NCI-H774 (cell line): ENCODE measurements at regions not wholly inside any gene's neighbourhood (a gene's known extent, or its start where the extent isn't known, plus 50 kb on each side); places are given as distances from the start of the nearest gene placed in this dataset.

Experiments used
- DNase-seq: peaks from one replicate; lab custom pipeline; 2025; lab: John Stamatoyannopoulos, UW

DNA sequence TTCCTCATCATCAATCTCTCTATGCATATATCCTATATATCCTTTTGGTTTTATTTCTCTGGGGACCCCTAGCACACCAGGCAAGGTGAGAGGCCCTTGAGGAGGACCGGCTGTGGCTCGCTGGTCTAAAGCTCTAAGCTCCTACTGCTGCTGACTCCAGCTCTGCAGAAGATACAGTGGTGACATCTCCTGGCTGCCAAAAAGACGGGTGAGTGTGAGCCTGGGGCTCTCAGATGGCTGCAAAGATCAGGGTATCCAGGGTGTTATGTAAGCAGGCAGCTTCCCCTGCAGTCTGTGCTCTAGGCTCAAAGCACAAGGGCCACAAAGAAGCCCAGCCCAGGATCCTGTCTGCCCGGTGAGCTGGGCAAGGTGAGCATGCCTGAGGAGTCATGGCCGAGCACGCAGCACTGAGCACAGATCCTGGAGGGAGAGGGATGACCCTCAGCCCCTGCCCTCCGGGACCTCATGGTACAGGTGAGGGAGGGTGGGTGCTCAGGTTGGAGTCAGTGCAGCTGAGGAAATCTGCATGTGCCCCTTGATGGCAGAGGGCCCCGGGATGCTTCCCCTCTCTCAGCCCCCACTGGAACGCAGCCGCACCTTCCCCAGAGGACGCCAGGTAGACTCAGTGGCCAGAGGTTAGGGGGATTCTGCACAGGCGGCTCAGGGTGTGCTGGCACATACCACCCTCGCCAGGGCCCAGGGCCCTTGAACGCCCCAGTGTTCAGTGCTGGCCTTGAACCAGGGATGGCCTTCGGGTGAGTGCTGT, 95.4 kb upstream of the INSIG1 start:
- DNase-seq = no peak

DNA sequence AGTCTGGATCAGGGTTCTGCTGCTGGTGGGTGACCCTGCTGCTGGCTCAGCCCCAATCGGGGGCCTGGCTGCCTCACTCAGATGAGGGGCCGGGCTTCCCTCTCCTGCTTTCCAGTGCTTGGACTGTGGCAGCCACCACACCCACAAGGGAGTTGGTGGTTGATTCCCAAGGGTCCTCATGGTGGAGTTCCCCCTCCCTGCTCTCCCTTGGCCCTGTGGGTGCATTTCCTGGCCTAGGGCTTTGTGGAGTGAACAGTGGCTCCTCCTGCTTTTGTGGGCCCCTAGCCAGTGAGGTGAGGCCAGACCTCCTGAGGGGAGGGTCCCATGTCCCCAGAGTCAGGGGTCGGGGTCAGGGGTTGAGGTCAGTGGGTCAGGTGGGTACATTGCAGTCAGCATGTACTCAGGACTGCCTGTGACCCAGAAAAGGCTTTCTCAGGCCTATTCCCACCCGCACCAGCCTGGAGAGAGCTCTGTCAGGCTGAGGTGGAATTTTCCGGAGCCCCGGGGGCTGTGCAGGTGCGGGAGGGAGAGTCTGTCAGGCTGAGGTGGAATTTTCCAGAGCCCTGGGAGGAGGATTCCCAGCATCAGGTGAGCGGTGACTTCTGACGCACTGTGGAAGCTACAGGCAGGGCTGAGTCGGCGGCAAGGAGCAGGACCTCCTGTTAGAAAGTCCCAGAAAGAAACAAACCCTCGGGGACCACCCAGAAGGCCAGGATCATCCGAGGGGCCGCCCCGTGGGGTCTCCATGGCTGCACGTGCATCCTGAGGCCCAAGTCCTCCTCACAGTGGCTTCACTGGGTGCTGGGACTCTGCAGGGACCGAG, 94.4 kb upstream of the INSIG1 start:
- no peak for DNase-seq

DNA sequence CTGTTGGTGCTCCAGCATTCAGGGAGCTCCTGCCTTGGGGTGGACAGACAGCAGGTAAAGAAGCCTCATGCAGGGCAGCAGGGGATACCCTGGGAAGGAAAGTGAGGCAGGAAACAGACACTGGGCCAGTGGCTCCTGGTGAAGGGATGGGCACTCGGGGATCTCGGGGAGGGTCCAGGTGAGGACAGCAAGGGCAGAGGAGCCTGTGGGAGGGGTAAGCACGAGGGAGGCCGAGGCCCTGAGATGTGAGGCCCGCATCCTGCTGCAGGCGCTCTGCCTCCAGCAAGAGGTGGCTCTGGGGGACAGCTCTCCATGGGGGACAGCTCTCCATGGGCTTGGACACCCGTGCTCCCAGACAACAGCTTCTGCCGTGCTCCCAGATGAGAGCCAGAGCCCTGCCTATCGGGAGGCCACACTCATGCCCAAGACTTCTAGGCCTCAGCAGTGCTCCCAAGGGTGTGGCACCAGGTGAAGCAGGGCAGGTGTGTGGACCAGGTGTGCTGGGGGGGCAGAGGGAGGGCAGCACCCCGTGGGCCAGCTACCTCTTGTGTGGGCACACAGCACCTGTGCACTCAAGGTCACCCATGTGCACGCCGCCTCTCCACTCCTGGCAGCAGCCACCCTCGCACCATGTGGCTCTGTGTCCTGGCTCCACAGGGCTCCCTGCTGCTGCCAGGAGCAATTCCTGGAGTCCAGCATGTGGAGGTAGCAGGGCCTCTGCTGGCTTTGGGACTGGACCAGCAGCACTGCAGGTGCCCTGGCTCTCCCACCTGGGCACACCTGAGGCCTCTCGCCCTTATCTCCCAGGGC, 93.6 kb upstream of the INSIG1 start:
- no peak for DNase-seq

DNA sequence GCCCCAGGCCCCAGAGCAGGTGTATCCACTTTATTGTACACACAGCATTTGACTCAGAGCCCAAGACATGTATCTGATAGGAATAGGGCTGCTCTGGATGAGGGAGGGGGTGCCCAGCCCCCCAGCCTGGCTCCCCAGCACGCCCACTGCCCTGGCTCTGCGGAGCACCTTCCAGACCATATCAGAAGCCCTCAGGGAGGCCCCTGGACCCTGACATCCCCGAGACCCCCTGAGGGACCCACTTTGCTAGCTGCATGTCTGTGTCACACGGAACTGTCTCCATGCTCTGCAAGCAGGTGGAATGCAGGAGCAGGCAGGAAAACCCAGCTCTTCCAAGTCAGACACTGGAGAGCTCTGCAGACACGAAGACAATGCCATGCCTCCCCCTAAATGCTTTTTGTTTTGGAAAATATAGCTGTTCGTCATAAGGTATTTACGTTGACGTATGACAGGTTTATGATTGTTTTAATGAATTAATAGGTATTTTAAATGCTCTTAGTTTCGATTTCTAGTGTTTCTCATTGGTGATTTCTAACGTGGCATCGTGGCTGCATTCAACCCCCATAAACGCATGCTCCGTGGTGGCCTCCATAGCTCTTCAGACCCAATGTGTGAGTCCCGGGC, 92.8 kb upstream of the INSIG1 start:
- DNase-seq = no peak

DNA sequence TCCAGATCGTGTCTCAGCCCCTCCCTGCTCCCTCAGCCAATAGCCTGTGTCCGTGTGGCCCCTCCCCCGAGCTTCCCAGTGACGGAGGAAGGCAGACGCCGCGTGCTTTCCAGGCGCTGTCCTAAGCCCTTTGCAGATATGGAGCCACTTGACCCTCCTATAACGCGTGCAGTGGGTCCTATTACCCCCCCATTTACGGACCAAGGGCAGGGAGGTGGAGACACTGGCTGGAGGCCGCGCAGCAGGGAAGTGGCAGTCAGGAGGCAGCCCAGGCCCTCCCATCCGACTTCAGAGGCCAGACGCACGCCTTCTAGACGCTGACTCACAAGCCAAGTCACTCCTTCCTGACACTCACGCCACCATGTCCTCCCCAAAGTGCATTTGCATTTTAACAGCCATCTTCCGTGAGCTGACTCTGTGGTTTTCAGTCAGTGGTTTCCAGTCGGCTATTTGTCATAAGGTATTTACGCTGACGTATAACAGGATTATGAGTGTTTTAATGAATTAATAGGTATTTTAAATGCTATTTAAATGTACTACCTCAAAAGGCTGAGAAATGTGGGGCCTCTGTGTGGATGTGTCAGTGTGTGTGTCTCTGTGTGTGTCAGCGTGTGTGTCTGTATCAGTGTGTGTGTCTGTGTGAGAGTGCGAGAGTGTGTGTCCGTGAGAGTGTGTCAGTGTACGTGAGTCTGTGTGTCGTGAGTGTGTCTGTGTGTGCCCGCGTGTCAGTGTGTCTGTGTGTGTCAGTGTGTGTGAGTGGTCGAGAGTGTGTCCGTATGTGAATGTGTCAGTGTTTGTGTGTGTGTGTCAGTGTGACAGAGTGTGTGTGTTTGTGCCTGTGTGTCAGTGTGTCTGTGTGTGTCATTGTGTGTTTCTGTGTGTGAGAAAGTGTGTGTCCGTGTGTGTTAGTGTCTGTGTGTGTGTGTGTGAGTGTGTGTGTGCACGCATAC, 92.0 kb upstream of the INSIG1 start:
- peak; percentile 64 for DNase-seq

DNA sequence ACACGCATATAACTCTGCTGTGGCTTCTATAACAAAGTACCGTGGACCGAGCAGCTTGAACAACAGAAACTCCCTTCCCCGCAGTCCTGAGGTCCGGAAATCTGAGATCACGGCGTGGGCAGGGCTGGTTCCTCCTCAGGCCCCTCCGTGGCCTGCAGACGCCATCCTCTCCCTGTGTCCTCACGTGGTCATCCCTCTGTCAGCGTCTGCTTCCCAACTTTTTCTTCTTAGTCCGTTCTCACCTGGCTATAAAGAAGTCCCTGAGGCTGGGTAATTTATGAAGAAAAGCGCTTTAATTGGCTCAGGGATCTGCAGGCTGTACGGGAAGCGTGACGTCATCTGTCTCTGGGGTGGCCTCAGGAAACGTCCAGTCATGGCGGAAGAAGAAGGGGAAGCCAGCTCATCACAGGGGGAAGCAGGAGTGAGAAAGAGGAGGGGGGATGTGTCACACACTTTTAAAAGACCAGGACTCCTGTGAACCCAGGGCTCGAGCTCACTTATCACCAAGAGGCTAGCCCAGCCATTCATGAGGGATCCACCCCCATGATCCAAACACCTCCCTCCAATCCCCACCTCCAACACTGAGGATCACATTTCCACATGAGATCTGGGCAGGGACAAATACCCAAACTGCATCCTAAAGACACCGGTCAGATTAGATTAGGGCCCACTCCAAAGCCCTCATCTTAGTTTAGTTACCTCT, 91.2 kb upstream of the INSIG1 start:
- DNase-seq = no peak

DNA sequence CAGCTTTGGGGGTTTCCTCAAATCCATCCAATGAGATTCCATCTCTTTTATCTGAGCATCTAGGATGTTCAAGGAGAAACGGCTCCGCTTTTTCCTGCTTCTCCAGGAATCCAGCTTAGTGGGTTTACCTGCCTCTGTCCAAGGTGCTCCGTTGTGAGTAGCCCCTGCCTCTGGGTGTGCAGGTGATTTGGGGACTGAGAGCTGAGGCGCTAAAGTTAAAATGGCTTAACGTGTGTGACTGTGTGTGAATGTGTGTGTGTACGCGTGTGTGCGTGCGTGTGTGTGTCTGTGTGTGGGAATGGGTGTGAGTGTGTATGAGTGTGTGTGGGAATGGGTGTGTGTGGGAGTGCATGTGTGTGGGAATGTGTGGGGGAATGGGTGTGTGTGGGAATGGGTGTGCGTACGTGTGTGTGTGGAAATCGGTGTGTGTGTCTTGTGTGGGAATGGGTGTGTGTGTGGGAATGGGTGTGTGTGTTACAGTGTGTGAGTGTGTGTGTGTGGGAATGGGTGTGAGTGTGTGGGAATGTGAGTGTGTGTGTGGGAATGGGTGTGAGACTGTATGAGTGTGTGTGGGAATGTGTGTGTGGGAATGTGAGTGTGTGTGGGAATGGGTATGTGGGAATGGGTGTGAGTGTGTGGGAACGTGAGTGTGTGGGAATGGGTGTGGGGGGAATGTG, 90.2 kb upstream of the INSIG1 start:
- no peak for DNase-seq

DNA sequence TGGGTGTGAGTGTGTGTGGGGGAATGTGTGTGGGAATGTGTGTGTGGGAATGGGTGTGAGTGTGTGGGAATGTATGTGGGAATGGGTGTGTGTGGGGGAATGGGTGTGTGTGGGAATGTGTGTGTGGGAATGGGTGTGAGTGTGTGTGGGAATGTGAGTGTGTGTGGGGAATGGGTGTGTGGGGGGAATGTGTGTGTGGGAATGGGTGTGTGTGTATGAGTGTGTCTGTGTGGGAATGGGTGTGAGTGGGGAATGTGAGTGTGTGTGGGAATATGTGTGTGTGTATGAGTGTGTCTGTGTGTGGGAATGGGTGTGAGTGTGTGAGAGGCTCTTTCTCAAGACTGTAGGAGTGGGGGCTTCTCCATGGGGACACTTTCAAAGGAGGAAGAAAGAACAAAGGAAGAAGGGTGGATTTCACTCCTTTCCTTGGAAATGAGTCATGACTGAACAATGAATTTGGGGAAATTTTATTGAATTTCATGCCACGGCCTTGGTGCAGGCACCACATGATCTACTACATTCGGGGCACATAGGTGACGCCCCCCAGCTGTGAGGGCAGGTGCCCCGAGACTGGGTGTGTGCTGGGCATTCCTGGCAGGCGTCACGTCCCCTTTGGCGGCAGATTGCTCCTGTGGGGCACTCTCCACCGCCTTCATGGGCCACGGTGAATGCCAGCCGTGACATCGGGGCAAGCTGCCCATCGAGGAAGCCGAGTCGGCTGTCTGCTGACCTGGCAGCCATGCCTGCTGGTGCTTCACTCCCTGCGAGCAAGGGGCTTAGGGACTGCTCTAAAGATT, 88.8 kb upstream of the INSIG1 start:
- no peak for DNase-seq

DNA sequence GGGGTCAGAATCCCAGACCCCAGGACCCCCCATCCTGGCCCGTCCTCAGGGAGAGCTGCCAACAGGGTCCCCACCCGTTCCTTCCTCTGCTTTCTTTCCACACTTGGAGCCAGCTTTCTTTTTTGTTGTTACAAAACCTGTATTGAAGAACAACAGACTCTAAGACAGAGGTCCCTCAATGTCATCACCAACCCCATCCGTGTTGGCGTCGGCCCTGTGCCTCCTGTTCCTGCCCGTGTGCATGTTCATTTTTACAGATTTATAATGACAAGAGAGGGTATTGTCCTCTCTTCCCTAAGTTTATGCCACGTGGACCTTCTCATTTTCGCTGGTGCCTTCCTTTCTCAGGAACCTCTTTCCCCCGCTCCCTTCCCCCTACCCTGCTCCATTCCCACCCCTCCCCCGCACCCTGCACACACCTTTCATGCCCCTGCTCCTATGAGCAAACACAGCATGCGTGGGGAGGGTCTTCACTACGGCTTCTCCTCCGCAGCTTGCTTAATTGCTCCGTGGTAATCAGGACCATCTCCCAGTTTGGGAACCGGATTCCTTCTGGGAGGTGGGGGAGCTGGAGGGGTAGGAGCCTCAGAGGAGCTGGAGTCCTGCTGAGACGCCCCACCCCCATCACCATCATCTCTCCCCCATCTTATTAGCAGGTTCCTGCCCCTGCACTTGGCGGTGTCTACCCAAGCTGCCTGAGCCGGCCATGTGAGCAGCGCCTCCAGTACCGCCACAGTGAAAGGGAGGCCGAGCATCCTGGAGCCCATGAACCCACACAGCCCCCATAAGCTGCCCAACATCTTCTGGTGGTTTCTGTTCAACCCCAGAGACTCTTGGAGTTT, 88.0 kb upstream of the INSIG1 start:
- no peak for DNase-seq

DNA sequence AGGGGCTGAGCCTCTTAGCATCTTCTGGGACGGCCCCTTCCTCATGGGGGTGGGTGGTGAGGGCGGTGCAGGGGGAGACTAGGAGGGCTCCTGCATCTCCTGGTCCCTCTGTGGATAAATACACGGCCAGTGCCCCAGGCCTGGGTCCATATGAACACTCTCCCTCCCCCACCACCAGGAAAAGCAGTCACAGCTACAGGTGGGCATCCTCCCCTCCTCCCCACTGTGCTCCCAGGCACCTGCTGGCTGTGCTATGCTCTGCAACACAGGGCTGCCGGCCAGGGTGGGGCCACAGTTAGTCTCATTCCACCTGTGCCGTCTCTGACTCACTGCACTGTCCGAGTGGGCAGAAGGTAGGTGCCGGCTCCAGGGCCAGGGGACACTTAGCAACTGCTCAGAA, 87.3 kb upstream of the INSIG1 start:
- no peak for DNase-seq

DNA sequence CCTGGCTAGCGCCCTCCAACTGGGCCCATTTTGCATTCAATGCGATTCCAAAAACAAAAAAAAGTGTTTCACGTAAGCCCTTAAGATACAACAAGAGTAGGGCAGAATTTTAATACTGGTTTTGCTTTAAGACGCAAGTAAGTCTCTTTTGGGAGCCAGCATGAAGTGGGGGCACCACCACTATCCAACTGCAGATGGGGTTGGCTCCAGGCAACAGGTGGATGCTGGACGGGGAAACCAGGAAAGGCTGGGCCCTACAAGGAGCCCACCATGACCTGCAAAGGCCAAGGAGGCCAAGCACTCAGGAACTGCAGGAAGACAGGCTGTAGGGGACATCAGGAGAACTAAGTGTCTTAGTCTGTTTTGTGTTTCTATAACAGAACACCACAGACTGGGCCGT, 86.5 kb upstream of the INSIG1 start:
- DNase-seq = no peak

DNA sequence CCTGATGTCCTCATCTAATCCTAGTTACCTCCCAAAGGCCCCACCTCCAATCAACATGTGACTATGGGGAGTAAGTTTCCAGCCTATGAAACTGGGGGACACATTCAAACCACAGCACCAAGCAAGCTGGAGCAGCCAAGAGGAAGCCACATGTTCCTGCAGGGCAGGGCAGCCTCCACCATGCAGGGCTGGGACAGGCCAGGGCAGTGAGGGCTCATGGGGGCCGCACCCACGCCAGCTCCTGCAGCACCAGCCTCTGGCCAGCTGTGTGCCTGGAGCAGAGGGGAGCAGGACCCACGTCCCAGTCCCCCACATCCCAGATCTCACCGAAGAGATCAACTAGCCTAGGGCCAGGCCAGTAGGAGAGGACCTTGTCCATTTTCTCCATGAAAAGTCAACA, 85.9 kb upstream of the INSIG1 start:
- DNase-seq = no peak

DNA sequence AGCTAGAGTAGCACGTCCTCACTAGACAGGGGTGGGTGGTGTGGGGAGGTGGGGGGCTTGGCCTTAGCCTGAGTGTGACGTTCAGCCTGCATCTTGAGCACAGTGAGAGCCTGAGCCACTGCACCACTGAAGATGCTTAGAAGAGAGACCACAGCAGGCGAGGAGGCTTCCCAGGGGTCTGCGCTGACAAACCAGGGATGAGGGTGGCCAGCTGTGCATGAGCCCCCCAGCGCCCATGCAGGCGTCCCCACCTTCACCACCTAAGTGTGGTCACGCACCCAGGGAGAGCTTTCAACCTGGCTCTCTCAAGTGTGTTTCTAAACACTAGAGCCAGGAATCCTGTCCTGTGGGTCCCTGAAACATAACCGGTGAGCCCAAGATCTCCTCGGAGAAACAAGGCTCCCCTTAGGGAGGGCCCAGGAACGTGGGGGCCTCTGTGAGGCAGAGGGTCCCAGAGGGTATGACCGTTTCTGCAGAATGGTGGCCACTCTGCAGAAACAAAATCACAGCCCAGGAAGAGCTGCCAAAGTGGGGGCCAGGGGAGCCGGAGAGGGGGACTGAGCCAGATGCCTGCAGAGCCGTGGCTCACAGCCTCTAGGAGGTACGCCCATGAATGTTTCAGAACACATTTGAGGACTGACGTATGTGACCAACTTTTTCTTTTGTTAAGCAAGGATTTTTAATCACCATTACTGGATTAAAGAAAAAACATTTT, 85.2 kb upstream of the INSIG1 start:
- DNase-seq = no peak

DNA sequence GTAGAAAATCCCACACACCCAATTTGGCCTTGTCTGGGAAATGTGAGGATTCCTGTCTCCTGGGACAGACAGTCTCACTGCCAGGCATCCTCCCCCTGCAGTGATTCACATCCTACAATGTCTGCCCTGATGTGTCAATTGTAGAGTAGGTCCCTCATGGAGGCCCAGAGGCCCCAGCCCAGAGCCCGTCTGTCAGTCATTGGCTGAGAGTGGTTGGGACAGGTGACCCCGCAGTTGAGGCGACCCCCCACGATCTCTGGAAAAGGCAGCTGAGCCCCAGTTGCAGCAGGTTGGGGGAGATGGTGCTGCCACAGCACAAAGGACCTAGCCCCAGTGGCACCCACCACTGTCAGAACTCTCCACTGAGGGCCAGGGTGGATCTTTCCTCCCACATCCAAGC, 84.3 kb upstream of the INSIG1 start:
- DNase-seq = no peak

DNA sequence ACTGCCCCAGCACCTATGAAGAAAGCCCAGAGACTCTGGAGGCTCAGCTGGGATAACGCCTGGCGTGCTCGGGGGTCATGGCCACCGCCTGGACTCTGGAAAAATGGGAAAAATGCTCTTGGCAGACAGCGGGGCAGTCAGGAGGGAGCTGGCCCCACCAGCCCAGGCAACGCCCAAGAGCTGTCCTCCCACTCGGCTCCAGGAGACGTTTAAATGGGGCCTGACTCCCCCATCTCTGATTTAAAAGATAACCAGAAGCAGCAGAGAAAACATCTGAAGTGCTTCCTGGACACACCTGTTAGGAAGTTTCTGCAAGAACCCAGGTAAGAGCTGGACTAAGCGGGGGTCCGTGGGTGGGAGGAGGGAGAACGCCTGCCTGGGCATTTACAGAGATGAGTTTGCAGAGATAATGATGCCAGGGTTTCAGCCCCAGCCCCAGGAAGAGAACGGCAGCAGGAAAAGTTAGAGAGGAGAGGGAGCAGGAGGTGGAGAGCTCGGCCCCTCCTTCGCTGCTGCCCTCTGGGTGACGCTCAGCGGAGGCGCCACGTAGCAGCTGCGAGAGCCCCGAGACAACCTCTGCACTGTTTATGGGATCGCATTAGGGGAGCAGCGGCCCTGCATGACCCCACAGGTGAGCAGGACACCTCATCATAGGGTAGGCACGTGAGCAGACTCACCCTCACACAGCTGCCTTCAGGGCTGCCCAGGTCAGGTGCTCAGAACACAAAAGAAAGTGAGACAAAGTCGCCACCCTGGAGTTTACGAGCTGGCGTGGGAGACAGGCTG, 83.5 kb upstream of the INSIG1 start:
- peak; percentile 28 for DNase-seq

DNA sequence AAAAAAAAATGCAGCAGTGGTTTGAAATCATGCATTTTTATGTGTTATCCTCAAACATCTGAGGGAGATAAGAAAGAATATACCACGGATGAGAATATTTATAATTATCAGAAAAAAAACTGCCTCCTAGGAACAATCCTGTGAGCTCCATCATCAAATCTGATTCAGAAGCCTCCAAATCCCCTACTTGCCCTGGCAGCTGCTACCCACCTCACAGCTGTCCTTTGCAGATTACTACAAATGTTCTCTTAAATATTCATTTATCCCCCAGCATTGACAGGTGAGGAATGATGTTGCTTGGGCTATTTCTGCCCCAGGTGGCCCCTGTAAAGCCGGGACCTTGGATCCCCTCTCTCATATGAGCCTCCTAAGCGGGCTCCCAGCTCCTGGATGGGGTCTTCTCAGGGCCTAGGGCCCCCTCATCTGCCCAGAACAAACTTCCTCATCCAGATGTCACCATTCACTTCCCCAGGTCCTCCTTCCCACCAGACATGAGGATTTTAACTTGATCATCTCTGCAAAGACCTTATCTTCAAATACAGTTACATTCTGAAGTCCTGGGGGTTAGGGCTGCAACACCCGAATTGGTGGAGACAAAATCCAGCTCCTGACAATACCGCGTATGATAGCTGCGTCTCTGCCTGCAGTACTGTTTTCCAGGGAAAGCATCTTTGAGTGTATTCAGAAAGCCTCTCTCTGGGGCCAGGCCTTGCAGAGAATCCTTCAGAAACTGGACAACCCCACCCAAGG, 81.9 kb upstream of the INSIG1 start:
- no peak for DNase-seq
